K562 (cell line): ENCODE measurements at regions not wholly inside any gene's neighbourhood (a gene's known extent, or its start where the extent isn't known, plus 50 kb on each side); places are given as distances from the start of the nearest gene placed in this dataset.

Experiments used
- CEBPB ChIP-seq: fragments of 450-650 bp; IDR thresholded peaks from 2 replicates; pipeline ENCODE4 v1.6.1; 2016; ENCODE audit warnings: missing genetic modification characterization, missing compliant biosample characterization
- POLR3A ChIP-seq: IDR thresholded peaks from 2 replicates; pipeline ENCODE4 v1.6.1; 2011; ENCODE audit warnings: borderline replicate concordance, mild to moderate bottlenecking, moderate library complexity; ENCODE audit not compliant: insufficient read length, insufficient read depth; ENCODE audit errors: extremely low read depth
- RBM39 ChIP-seq: fragments of 200-400 bp; formaldehyde crosslinking; optimal IDR thresholded peaks from 2 replicates; pipeline ENCODE3; 2018; ENCODE audit warnings: low read depth, low read length
- STAT5B ChIP-seq: fragments of 250-450 bp; sonication (Bioruptor Pico); IDR thresholded peaks from 2 replicates; pipeline ENCODE4 v1.8.0; 2021; ENCODE audit warnings: mild to moderate bottlenecking, inconsistent platforms
- ZNF146 ChIP-seq: IDR thresholded peaks from one replicate; pipeline ENCODE4 v1.6.1; 2018; ENCODE audit warnings: missing compliant biosample characterization; ENCODE audit not compliant: unreplicated experiment
- TF ChIP-seq, protein P1 (sequence below), 2 experiments: fragments of 450-650 bp; IDR thresholded peaks; 2 replicates each; pipeline ENCODE4 v1.6.1; 2016; ENCODE audit warnings: mild to moderate bottlenecking in 2 of 2, borderline replicate concordance in 1 of 2, low read depth in 1 of 2, moderate library complexity in 1 of 2
- TF ChIP-seq, protein P2 (sequence below): fragments of 450-650 bp; formaldehyde crosslinking; IDR thresholded peaks from 2 replicates; pipeline ENCODE4 v1.4.0; 2020; ENCODE audit warnings: mild to moderate bottlenecking, moderate library complexity
- TF ChIP-seq, protein P3 (sequence below): fragments of 250-450 bp; sonication (Bioruptor Pico); IDR thresholded peaks from 2 replicates; pipeline ENCODE4 v1.8.0; 2021; ENCODE audit warnings: moderate library complexity, mild to moderate bottlenecking, inconsistent platforms
- TF ChIP-seq, protein P4 (sequence below): sonication (generic); formaldehyde crosslinking; IDR thresholded peaks from 2 replicates; pipeline ENCODE4 v1.8.0; 2022; ENCODE audit warnings: missing genetic modification reagents, mild to moderate bottlenecking, moderate library complexity, borderline replicate concordance

DNA sequence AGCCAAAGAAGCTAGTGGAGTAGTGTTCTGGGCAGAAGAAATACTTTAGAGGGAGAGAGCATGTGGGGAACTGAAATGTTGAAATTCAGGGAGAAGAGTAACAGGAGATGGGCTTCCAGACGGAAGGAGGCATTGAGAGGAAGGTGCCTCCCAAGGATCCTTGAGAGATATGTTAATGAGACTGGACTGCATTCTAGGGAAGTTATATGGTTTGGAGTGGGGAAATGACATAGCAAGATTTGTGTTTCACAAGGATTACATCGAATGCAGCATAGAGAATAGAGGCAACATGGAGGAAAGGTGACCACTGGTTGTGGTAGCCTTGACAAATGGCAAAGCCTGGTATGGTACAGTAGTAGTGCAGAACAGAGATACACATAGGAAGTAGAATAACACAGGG is 160.5 kb upstream of the HMCN1 start (continued):
- TF ChIP-seq, protein P1, sequence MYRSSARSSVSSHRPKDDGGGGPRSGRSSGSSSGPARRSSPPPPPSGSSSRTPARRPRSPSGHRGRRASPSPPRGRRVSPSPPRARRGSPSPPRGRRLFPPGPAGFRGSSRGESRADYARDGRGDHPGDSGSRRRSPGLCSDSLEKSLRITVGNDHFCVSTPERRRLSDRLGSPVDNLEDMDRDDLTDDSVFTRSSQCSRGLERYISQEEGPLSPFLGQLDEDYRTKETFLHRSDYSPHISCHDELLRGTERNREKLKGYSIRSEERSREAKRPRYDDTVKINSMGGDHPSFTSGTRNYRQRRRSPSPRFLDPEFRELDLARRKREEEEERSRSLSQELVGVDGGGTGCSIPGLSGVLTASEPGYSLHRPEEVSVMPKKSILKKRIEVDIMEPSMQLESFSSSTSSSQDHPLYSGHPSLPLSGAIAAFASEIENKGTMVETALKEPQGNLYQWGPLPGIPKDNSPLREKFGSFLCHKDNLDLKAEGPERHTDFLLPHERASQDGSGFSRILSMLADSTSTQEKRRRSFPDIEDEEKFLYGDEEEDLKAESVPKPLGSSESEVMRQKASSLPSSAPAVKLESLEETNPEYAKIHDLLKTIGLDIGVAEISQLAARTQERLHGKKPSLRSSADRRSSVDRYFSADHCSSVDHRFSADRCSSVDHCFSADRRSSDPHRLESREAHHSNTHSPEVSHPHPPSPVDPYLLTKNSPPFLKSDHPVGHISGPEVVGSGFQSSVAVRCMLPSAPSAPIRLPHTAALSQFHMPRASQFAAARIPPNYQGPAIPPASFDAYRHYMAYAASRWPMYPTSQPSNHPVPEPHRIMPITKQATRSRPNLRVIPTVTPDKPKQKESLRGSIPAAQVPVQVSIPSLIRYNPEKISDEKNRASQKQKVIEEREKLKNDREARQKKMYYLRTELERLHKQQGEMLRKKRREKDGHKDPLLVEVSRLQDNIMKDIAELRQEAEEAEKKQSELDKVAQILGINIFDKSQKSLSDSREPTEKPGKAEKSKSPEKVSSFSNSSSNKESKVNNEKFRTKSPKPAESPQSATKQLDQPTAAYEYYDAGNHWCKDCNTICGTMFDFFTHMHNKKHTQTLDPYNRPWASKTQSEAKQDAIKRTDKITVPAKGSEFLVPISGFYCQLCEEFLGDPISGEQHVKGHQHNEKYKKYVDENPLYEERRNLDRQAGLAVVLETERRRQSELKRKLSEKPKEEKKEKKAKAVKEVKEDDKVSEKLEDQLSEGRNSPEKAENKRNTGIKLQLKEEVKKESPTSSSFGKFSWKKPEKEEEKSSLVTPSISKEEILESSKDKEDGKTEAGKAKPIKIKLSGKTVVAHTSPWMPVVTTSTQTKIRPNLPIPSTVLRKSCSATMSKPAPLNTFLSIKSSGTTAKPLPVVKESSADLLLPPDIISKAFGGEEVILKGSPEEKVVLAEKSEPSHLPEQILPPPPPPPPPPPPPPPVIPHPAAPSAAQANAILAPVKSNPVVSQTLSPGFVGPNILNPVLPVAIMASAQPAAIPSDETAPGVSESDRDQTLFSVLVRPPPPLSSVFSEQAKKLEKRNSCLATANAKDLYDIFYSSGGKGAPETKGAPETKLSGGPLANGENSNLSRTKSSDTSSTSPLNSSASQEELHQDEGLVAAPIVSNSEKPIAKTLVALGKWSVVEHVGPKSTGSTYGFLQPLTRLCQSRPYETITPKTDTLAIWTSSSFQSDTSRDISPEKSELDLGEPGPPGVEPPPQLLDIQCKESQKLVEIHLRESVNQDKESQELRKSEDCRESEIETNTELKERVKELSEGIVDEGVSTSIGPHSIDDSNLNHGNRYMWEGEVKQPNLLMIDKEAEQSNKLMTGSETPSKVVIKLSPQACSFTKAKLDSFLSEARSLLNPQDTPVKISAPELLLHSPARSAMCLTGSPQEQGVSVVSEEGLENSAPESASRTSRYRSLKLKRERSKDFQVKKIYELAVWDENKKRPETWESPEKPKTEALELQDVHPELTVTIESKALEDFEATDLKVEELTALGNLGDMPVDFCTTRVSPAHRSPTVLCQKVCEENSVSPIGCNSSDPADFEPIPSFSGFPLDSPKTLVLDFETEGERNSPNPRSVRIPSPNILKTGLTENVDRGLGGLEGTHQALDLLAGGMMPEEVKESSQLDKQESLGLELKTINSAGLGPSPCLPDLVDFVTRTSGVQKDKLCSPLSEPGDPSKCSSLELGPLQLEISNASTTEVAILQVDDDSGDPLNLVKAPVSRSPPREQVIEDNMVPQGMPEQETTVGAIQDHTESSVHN (IDR thresholded peaks at IDR 0.05; ENCODE audit: borderline replicate concordance in 1 of 2, low read depth in 1 of 2), result no peak
- TF ChIP-seq, protein P2, sequence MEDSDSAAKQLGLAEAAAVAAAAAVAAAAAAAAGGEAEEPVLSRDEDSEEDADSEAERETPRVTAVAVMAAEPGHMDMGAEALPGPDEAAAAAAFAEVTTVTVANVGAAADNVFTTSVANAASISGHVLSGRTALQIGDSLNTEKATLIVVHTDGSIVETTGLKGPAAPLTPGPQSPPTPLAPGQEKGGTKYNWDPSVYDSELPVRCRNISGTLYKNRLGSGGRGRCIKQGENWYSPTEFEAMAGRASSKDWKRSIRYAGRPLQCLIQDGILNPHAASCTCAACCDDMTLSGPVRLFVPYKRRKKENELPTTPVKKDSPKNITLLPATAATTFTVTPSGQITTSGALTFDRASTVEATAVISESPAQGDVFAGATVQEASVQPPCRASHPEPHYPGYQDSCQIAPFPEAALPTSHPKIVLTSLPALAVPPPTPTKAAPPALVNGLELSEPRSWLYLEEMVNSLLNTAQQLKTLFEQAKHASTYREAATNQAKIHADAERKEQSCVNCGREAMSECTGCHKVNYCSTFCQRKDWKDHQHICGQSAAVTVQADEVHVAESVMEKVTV (CRISPR knock-in tag), result no peak
- TF ChIP-seq POLR3A, result no peak
- TF ChIP-seq, protein P3, sequence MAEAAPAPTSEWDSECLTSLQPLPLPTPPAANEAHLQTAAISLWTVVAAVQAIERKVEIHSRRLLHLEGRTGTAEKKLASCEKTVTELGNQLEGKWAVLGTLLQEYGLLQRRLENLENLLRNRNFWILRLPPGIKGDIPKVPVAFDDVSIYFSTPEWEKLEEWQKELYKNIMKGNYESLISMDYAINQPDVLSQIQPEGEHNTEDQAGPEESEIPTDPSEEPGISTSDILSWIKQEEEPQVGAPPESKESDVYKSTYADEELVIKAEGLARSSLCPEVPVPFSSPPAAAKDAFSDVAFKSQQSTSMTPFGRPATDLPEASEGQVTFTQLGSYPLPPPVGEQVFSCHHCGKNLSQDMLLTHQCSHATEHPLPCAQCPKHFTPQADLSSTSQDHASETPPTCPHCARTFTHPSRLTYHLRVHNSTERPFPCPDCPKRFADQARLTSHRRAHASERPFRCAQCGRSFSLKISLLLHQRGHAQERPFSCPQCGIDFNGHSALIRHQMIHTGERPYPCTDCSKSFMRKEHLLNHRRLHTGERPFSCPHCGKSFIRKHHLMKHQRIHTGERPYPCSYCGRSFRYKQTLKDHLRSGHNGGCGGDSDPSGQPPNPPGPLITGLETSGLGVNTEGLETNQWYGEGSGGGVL (CRISPR knock-in tag), result no peak
- TF ChIP-seq, protein P4, sequence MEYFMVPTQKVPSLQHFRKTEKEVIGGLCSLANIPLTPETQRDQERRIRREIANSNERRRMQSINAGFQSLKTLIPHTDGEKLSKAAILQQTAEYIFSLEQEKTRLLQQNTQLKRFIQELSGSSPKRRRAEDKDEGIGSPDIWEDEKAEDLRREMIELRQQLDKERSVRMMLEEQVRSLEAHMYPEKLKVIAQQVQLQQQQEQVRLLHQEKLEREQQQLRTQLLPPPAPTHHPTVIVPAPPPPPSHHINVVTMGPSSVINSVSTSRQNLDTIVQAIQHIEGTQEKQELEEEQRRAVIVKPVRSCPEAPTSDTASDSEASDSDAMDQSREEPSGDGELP, result no peak
- TF ChIP-seq RBM39, result no peak
- no peak for TF ChIP-seq STAT5B
- TF ChIP-seq ZNF146, result no peak
- 0 out of 2 replicates have a peak, but pooled peaks have one; percentile 11 for TF ChIP-seq CEBPB (tag)
